ENCODE measurements at regions not wholly inside any gene's neighbourhood (a gene's known extent, or its start where the extent isn't known, plus 50 kb on each side); places are given as distances from the start of the nearest gene placed in this dataset.

- TF ChIP-seq CHD7 (IDR thresholded peaks at IDR 0.05; ENCODE audit: insufficient replicate concordance, low read length) (no peak), BCL11A (IDR thresholded peaks at IDR 0.05; ENCODE audit: low read depth in 2 of 2, low read length in 2 of 2) (no peak), RNF2 (IDR thresholded peaks at IDR 0.05; ENCODE audit: borderline replicate concordance, low read depth, low read length, missing control alignments, poor library complexity, severe bottlenecking) (no peak), CHD2 (IDR thresholded peaks at IDR 0.05; ENCODE audit: low read length) (no peak), CHD1 (IDR thresholded peaks at IDR 0.05; ENCODE audit: low read depth, low read length) (no peak), KDM4A (IDR thresholded peaks at IDR 0.05; ENCODE audit: low read depth, low read length, severe bottlenecking) (no peak), EGR1 (IDR thresholded peaks at IDR 0.05; ENCODE audit: borderline replicate concordance, low read depth, low read length) (no peak), EZH2 (IDR thresholded peaks at IDR 0.05; ENCODE audit: low read depth, low read length, severe bottlenecking) (no peak)
Observed at GRCh38 chr20:39263076-39263475, 300.9 kb downstream of the DHX35 start (continued).
